ENCODE measurements at regions not wholly inside any gene's neighbourhood (a gene's known extent, or its start where the extent isn't known, plus 50 kb on each side); places are given as distances from the start of the nearest gene placed in this dataset.

DNA sequence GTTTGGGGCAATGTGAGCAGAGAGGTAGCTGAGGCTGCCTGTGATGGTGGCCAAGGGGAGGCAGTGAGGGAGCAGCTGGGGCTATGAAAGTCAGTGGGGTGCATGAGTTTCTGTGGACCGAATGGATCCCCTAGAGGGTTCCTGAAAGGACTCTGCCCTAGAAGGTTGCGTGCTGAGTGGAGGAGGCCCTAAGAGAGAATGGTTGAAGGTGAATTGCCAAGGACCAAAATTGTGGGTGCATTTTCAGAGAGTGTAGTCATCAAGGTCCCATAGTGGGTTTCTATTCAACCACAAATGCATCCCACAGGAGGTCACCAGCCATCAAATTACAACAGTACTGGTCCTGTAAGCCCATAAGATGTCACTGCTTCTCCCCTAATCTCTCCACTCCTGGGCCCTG is 298.3 kb downstream of the CDK5RAP2 start:
- H3K27me3 ChIP-seq (replicated peaks in 1 of 7), result peaks cover 0 to 6% (median 0%) of the 10 kb centered on the region in 7 donors
- WGBS, 5 donors, result 74 to 97% (median 83%) methylated on average over 2 of the region's 2 CpGs
- H3K4me1 ChIP-seq, result no peaks in the 10 kb centered on the region
- H3K27ac ChIP-seq, result no peak overlapping the region
- no peak overlapping the region for H3K4me3 ChIP-seq
- DNase-seq, result no peak
- TF ChIP-seq POLR2AphosphoS5 (IDR thresholded peaks at IDR 0.05), result no peak
- H3K9me3 ChIP-seq, result peaks cover 0 to 7% (median 0%) of the 10 kb centered on the region in 8 donors
- H3K36me3 ChIP-seq, result no peaks in the 10 kb centered on the region
- intact Hi-C loops (cut with DNase I; ENCODE audit: low total_unique reads), result no loop called here

DNA sequence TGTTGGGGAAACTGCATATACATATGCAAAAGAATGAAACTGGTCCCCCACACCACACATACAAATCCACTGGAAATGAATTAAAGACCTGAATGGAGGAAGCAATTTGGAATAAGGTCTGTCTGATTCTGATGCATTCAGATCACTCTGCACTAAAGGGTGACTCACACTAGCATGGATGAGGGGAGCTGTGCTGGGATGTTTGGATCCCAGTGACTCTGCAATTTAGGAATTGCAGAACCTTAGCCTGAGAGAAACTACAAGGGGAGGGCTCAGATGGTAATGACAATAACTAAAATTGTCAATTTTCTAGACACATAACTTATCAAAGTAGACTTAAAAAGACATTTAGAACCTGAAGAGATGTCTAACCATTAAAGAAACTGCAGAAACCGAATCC is 312.0 kb downstream of the CDK5RAP2 start:
- WGBS, 5 donors, result 71 to 82% (median 80%) methylated on average over 1 of the region's 1 CpG
- Histone ChIP-seq H3K9me3 (peaks cover 0 to 14% (median 4%) of the 10 kb centered on the region in 8 donors), H3K27me3 (replicated peaks in 1 of 7) (no peaks in the 10 kb centered on the region), H3K27ac (no peak overlapping the region), H3K4me1 (no peaks in the 10 kb centered on the region), H3K36me3 (no peaks in the 10 kb centered on the region), H3K4me3 (no peak overlapping the region)
- no peak for TF ChIP-seq POLR2AphosphoS5 (IDR thresholded peaks at IDR 0.05)
- TF ChIP-seq, protein P1, sequence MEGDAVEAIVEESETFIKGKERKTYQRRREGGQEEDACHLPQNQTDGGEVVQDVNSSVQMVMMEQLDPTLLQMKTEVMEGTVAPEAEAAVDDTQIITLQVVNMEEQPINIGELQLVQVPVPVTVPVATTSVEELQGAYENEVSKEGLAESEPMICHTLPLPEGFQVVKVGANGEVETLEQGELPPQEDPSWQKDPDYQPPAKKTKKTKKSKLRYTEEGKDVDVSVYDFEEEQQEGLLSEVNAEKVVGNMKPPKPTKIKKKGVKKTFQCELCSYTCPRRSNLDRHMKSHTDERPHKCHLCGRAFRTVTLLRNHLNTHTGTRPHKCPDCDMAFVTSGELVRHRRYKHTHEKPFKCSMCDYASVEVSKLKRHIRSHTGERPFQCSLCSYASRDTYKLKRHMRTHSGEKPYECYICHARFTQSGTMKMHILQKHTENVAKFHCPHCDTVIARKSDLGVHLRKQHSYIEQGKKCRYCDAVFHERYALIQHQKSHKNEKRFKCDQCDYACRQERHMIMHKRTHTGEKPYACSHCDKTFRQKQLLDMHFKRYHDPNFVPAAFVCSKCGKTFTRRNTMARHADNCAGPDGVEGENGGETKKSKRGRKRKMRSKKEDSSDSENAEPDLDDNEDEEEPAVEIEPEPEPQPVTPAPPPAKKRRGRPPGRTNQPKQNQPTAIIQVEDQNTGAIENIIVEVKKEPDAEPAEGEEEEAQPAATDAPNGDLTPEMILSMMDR (IDR thresholded peaks at IDR 0.05 in 8 of 11, conservative IDR thresholded peaks at IDR 0.05 in 3 of 11), result no peak
- TF ChIP-seq POLR2A (IDR thresholded peaks at IDR 0.05), result no peak
- no peak for DNase-seq
- intact Hi-C loops (cut with DNase I; ENCODE audit: low total_unique reads), result no loop called here

DNA sequence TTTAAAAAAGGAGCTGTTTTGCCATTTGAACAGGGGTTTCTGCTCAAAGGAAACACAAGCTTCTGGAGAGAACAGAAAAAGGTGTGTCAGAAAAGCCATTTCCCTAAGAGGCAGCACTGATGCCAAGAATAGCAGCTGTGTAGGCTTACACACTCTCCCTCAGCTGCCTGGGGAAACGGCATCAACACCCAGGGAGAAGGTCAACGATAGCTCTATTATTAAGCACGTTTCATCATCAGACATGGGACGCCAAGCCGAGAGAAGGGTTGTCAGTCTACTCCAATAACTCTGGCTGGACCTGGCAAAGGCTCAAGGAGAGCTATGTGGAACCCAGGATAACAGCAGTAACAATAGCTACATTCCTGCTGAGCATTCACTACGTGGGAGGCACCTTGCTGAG is 314.2 kb downstream of the CDK5RAP2 start:
- WGBS, 5 donors, result 43 to 64% (median 60%) methylated on average over 6 of the region's 6 CpGs
- Histone ChIP-seq H3K4me1 (no peaks in the 10 kb centered on the region), H3K27ac (no peak overlapping the region), H3K4me3 (no peak overlapping the region), H3K9me3 (peaks cover 0 to 8% (median 2%) of the 10 kb centered on the region in 8 donors), H3K27me3 (replicated peaks in 1 of 7) (no peaks in the 10 kb centered on the region), H3K36me3 (no peaks in the 10 kb centered on the region)
- intact Hi-C loops (cut with DNase I; ENCODE audit: low total_unique reads), result no loop called here
- TF ChIP-seq, protein P1 (IDR thresholded peaks at IDR 0.05 in 8 of 11, conservative IDR thresholded peaks at IDR 0.05 in 3 of 11), result no peak
- TF ChIP-seq POLR2AphosphoS5 (IDR thresholded peaks at IDR 0.05), result no peak
- no peak for TF ChIP-seq POLR2A (IDR thresholded peaks at IDR 0.05)
- DNase-seq, result no peak

DNA sequence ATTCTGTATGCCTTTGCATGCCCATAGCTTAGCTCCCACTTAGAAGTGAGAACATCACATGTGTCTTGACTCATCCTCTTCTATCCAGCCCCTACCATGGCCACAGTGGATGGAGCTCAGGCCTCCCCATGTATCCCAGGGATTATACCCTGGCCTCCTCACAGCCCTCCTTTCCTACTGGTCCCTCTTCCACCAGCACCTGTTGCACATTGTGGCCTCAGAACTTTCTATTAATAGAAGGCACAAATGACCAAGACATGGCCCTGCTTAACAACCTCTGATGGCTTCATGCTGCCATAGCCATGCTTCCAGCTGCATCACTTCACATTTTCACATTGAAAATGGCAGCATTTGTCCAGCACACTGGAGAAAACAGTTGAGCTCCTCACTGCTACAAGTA is 315.4 kb downstream of the CDK5RAP2 start:
- H3K4me1 ChIP-seq, result no peaks in the 10 kb centered on the region
- no peak overlapping the region for H3K27ac ChIP-seq
- no peaks in the 10 kb centered on the region for H3K36me3 ChIP-seq
- H3K9me3 ChIP-seq, result peaks cover 0 to 3% (median 0%) of the 10 kb centered on the region in 8 donors
- no peaks in the 10 kb centered on the region for H3K27me3 ChIP-seq (replicated peaks in 1 of 7)
- H3K4me3 ChIP-seq, result no peak overlapping the region
- TF ChIP-seq POLR2AphosphoS5 (IDR thresholded peaks at IDR 0.05) (no peak), POLR2A (IDR thresholded peaks at IDR 0.05) (no peak)
- TF ChIP-seq, protein P1 (IDR thresholded peaks at IDR 0.05 in 8 of 11, conservative IDR thresholded peaks at IDR 0.05 in 3 of 11), result no peak
- intact Hi-C loops (cut with DNase I; ENCODE audit: low total_unique reads), result no loop called here
- DNase-seq, result no peak

DNA sequence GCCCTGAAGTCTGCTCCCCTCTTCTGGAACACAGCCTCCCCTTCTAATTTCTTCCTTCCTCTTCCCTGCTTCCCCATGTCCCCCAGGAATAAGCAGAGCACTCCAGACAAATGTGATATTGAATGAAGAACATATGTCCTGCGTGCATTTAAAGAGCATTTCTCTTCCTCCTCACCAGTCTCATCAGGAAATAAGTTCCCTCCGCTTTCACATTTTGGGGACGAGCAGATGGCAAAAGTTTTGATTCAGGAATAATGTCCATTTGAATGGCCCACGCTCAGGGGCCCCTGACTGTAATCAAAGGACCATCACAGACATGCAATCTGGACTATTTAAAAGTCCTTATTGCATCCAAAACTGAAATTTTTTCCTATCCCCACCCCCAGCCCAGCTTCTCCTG is 316.1 kb downstream of the CDK5RAP2 start:
- Histone ChIP-seq H3K36me3 (no peaks in the 10 kb centered on the region), H3K4me1 (no peaks in the 10 kb centered on the region), H3K27me3 (replicated peaks in 1 of 7) (no peaks in the 10 kb centered on the region), H3K27ac (no peak overlapping the region), H3K4me3 (no peak overlapping the region), H3K9me3 (peaks cover 0 to 3% (median 0%) of the 10 kb centered on the region in 8 donors)
- TF ChIP-seq POLR2A (IDR thresholded peaks at IDR 0.05), result no peak
- TF ChIP-seq, protein P1 (IDR thresholded peaks at IDR 0.05 in 8 of 11, conservative IDR thresholded peaks at IDR 0.05 in 3 of 11), result no peak
- TF ChIP-seq POLR2AphosphoS5 (IDR thresholded peaks at IDR 0.05), result no peak
- WGBS, 5 donors, result 58 to 77% (median 70%) methylated on average over 4 of the region's 4 CpGs
- DNase-seq, result no peak
- intact Hi-C loops (cut with DNase I; ENCODE audit: low total_unique reads), result no loop called here

Data from spleen (tissue), 11 donors.